ENCODE measurements at regions not wholly inside any gene's neighbourhood (a gene's known extent, or its start where the extent isn't known, plus 50 kb on each side); places are given as distances from the start of the nearest gene placed in this dataset.

DNA sequence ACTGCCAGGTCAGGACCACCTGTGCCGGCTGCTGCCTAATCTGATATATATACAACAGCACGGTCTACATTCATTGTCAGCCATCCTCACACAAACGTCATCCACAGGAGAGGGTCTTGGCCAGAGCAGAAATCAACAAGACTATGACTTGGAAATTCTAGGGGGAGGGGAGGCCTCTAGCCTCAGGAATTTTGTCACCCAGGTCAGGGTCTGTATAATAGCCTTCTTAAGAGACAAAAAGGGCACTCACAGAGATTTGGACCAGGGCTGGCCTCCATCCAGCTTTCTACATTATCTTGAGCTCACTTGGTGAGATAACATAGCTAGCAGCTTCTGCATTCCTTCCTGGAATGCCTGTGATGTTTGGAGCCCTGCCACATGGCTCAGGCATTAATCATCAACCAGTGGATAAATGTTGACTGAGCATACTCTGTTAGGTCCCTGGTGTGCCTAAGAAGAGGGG lies 50.4 kb upstream of the CTIF start:
- ChIA-PET CTCF (ENCODE audit: low intra/inter-chr PET ratio) (no interaction called here), POLR2A (no interaction called here)
- Histone ChIP-seq H3K4me2 (ENCODE audit: insufficient read depth, low read length) (no peak overlapping the region), H4K20me1 (replicated peaks; ENCODE audit: control insufficient read depth, insufficient read depth, low read length) (no peaks in the 10 kb centered on the region), H3K9me1 (ENCODE audit: control insufficient read depth, insufficient read depth, low read length) (no peaks in the 10 kb centered on the region), H3K79me2 (ENCODE audit: control insufficient read depth, insufficient read depth, low read length) (no peaks in the 10 kb centered on the region), H2AFZ (ENCODE audit: low read depth, low read length) (no peak overlapping the region), H3K9ac (ENCODE audit: insufficient read depth in 1 of 2, low read depth in 2 of 2, low read length in 2 of 2) (no peak overlapping the region), H3K27me3 (ENCODE audit: control insufficient read depth in 2 of 2, insufficient read depth in 2 of 2, low read length in 2 of 2) (peaks cover 0 to 3% of the 10 kb centered on the region in 2 experiments; a peak in 1 of 5 replicates), H3K4me1 (replicated peaks in 1 of 2; ENCODE audit: control insufficient read depth in 2 of 2, insufficient read depth in 2 of 2, low read length in 2 of 2) (no peaks in the 10 kb centered on the region), H3K9me3 (replicated peaks; ENCODE audit: control insufficient read depth, insufficient read depth, low read depth, low read length) (no peaks in the 10 kb centered on the region), H3K36me3 (ENCODE audit: control insufficient read depth, insufficient read depth, low read length) (no peaks in the 10 kb centered on the region), H3K27ac (ENCODE audit: extremely low read depth, low read depth, low read length) (no peak overlapping the region), H3K4me3 (no peak overlapping the region)
- in situ Hi-C loops (cut with MboI): no loop called here
- 2% methylated on average over 3 of the region's 3 CpGs for WGBS (ENCODE audit: insufficient coverage, low coverage, missing lambda C conversion rate)
- no peak for FAIRE-seq
- no peak for ATAC-seq
- DNase-seq (ENCODE audit: extremely low read depth in 1 of 4, low spot score in 3 of 4): peak in 1 of 4 experiments; percentile 14
- BruUV-seq (replicated peaks): no TSS peak
- intact Hi-C loops (cut with micrococcal nuclease): no loop called here
- TF ChIP-seq, protein P1, sequence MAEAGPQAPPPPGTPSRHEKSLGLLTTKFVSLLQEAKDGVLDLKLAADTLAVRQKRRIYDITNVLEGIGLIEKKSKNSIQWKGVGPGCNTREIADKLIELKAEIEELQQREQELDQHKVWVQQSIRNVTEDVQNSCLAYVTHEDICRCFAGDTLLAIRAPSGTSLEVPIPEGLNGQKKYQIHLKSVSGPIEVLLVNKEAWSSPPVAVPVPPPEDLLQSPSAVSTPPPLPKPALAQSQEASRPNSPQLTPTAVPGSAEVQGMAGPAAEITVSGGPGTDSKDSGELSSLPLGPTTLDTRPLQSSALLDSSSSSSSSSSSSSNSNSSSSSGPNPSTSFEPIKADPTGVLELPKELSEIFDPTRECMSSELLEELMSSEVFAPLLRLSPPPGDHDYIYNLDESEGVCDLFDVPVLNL (CRISPR knock-in tag; IDR thresholded peaks at IDR 0.05; ENCODE audit: low read depth): no peak
- TF ChIP-seq ZFX (CRISPR knock-in tag; IDR thresholded peaks at IDR 0.05) (no peak), MYBL2 (IDR thresholded peaks at IDR 0.05; ENCODE audit: low read depth) (no peak), MYBL2 (CRISPR knock-in tag; IDR thresholded peaks at IDR 0.05; ENCODE audit: borderline replicate concordance) (no peak), PHTF2 (CRISPR knock-in tag; IDR thresholded peaks at IDR 0.05) (no peak), SMARCC2 (IDR thresholded peaks at IDR 0.05; ENCODE audit: low read depth) (no peak), SPI1 (IDR thresholded peaks at IDR 0.05; ENCODE audit: borderline replicate concordance, low read depth, low read length) (no peak), TEAD1 (CRISPR knock-in tag; IDR thresholded peaks at IDR 0.05) (peak in 1 of 2 experiments; percentile 85; a peak in 2 of 4 replicates), ZNF121 (CRISPR knock-in tag; conservative IDR thresholded peaks at IDR 0.05) (no peak), MEIS2 (IDR thresholded peaks at IDR 0.05; ENCODE audit: partially characterized antibody) (peak; percentile 17), PHF8 (IDR thresholded peaks at IDR 0.05; ENCODE audit: borderline replicate concordance, low read length) (no peak), FOSL1 (tag; conservative IDR thresholded peaks at IDR 0.05) (peak; percentile 66; the same call in 1 of the 2 replicates), TEAD4 (IDR thresholded peaks at IDR 0.05; ENCODE audit: low read length) (peak; percentile 29; the same call in 1 of the 2 replicates), TEAD4 (CRISPR knock-in tag; IDR thresholded peaks at IDR 0.05; ENCODE audit: borderline replicate concordance) (no peak)
- TF ChIP-seq, protein P2, sequence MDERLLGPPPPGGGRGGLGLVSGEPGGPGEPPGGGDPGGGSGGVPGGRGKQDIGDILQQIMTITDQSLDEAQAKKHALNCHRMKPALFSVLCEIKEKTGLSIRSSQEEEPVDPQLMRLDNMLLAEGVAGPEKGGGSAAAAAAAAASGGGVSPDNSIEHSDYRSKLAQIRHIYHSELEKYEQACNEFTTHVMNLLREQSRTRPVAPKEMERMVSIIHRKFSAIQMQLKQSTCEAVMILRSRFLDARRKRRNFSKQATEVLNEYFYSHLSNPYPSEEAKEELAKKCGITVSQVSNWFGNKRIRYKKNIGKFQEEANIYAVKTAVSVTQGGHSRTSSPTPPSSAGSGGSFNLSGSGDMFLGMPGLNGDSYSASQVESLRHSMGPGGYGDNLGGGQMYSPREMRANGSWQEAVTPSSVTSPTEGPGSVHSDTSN (CRISPR knock-in tag; IDR thresholded peaks at IDR 0.05; ENCODE audit: low read depth): no peak
- TF ChIP-seq, protein P2 (tag; conservative IDR thresholded peaks at IDR 0.05; ENCODE audit: low read depth): 0 out of 2 replicates have a peak, but pooled peaks have one; percentile 14
- TF ChIP-seq, protein P3, sequence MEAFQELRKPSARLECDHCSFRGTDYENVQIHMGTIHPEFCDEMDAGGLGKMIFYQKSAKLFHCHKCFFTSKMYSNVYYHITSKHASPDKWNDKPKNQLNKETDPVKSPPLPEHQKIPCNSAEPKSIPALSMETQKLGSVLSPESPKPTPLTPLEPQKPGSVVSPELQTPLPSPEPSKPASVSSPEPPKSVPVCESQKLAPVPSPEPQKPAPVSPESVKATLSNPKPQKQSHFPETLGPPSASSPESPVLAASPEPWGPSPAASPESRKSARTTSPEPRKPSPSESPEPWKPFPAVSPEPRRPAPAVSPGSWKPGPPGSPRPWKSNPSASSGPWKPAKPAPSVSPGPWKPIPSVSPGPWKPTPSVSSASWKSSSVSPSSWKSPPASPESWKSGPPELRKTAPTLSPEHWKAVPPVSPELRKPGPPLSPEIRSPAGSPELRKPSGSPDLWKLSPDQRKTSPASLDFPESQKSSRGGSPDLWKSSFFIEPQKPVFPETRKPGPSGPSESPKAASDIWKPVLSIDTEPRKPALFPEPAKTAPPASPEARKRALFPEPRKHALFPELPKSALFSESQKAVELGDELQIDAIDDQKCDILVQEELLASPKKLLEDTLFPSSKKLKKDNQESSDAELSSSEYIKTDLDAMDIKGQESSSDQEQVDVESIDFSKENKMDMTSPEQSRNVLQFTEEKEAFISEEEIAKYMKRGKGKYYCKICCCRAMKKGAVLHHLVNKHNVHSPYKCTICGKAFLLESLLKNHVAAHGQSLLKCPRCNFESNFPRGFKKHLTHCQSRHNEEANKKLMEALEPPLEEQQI (IDR thresholded peaks at IDR 0.05): no peak

Measured in K562 (cell line).